NCI-H1417 (cell line): ENCODE measurements at regions not wholly inside any gene's neighbourhood (a gene's known extent, or its start where the extent isn't known, plus 50 kb on each side); places are given as distances from the start of the nearest gene placed in this dataset.
A peak's percentile ranks its signal among the peaks of the same experiment; 100 is the strongest.
"Not testable (repeated sequence)": the region's sequence is repeated elsewhere in the genome, so short reads cannot be mapped to it uniquely, and the experiment has no call there.

Source experiments
- DNase-seq, 3 experiments: peaks; one replicate each; lab custom pipeline; 2025; lab: John Stamatoyannopoulos, UW

GRCh38 chr6:63440594-63440993 lies 120.8 kb upstream of the LGSN start:
- peak in 2 of 3 experiments; percentile 26 to 59 for DNase-seq

- peak; percentile 33 to 93 (median 89) for DNase-seq
Measured at GRCh38 chr6:63441266-63441956, 121.6 kb upstream of the LGSN start.

GRCh38 chr6:63442870-63443269 lies 123.1 kb upstream of the LGSN start:
- no peak for DNase-seq

- no peak for DNase-seq
Measured at GRCh38 chr6:63444768-63445167, 125.0 kb upstream of the LGSN start.

GRCh38 chr6:63446405-63446804 lies 125.9 kb upstream of the LOC128125822 start:
- DNase-seq, result no peak

- DNase-seq, result no peak
Measured at GRCh38 chr6:63447134-63447533, 125.1 kb upstream of the LOC128125822 start.

GRCh38 chr6:63448229-63448628 lies 124.1 kb upstream of the LOC128125822 start:
- no peak for DNase-seq

- DNase-seq, result no peak
Measured at GRCh38 chr6:63449714-63450113, 122.6 kb upstream of the LOC128125822 start.

- DNase-seq, result no peak
Measured at GRCh38 chr6:63451238-63451637, 121.0 kb upstream of the LOC128125822 start.

- DNase-seq, result no peak
Measured at GRCh38 chr6:63452125-63452524, 120.2 kb upstream of the LOC128125822 start.

GRCh38 chr6:63456734-63457133 lies 115.5 kb upstream of the LOC128125822 start:
- DNase-seq, result no peak

GRCh38 chr6:63458480-63459115 lies 113.7 kb upstream of the LOC128125822 start:
- no peak for DNase-seq

GRCh38 chr6:63459814-63460213 lies 112.5 kb upstream of the LOC128125822 start:
- no peak for DNase-seq

- no peak for DNase-seq
Measured at GRCh38 chr6:63460971-63461370, 111.3 kb upstream of the LOC128125822 start.

GRCh38 chr6:63464060-63464459 lies 108.2 kb upstream of the LOC128125822 start:
- DNase-seq, result no peak

GRCh38 chr6:63465750-63466149 lies 106.5 kb upstream of the LOC128125822 start:
- no peak for DNase-seq

GRCh38 chr6:63466242-63466733 lies 106.0 kb upstream of the LOC128125822 start:
- DNase-seq, result no peak

- no peak for DNase-seq
Measured at GRCh38 chr6:63467247-63467954, 104.9 kb upstream of the LOC128125822 start.

GRCh38 chr6:63471145-63471544 lies 101.1 kb upstream of the LOC128125822 start:
- not testable (repeated sequence) for DNase-seq

- no peak for DNase-seq
Measured at GRCh38 chr6:63471654-63472053, 100.6 kb upstream of the LOC128125822 start.

GRCh38 chr6:63475707-63476106 lies 96.6 kb upstream of the LOC128125822 start:
- DNase-seq, result no peak

GRCh38 chr6:63476302-63476701 lies 96.0 kb upstream of the LOC128125822 start:
- DNase-seq, result peak in 1 of 3 experiments; percentile 43
